Suprapubic skin (tissue), 4 donors: ENCODE measurements at regions not wholly inside any gene's neighbourhood (a gene's known extent, or its start where the extent isn't known, plus 50 kb on each side); places are given as distances from the start of the nearest gene placed in this dataset.

Experiments
- DNase-seq, 2 donors: peaks; one replicate each; pipeline ENCODE4 v3.0.0-alpha.2; 2019; ENCODE audit warnings: low spot score in 2 of 2
- H3K27ac ChIP-seq: fragments of 200-600 bp; sonication (generic); one replicate; pipeline ENCODE4 v1.5.1; 2019
- H3K27me3 ChIP-seq: fragments of 200-600 bp; sonication (generic); one replicate; pipeline ENCODE4 v1.5.1; 2019
- H3K36me3 ChIP-seq: fragments of 200-600 bp; sonication (generic); one replicate; pipeline ENCODE4 v1.5.1; 2019
- H3K4me1 ChIP-seq: fragments of 200-600 bp; sonication (generic); one replicate; pipeline ENCODE4 v1.5.1; 2019
- H3K4me3 ChIP-seq: fragments of 200-600 bp; sonication (generic); one replicate; pipeline ENCODE4 v1.5.1; 2019; ENCODE audit warnings: mild to moderate bottlenecking
- H3K9me3 ChIP-seq: fragments of 200-600 bp; sonication (generic); one replicate; pipeline ENCODE4 v1.5.1; 2019
- CTCF ChIP-seq, 2 donors: fragments of 200-600 bp in 1 of 2; fragments of 450-650 bp in 1 of 2; sonication (generic) in 1 of 2; IDR thresholded peaks; one replicate each; pipeline ENCODE4 v1.5.1; 2016 to 2019; ENCODE audit warnings: antibody characterized with exemption in 2 of 2, mild to moderate bottlenecking in 1 of 2, moderate library complexity in 1 of 2
- EP300 ChIP-seq: sonication (generic); formaldehyde crosslinking; IDR thresholded peaks from one replicate; pipeline ENCODE4 v1.6.1; 2017; ENCODE audit warnings: antibody characterized with exemption
- POLR2A ChIP-seq, 2 donors: fragments of 450-650 bp; IDR thresholded peaks; one replicate each; pipeline ENCODE4 v1.6.1; 2017; ENCODE audit warnings: antibody characterized with exemption in 2 of 2, mild to moderate bottlenecking in 2 of 2, moderate library complexity in 2 of 2
- POLR2AphosphoS5 ChIP-seq, 3 donors: sonication (generic); formaldehyde crosslinking; IDR thresholded peaks; one replicate each; pipeline ENCODE4 v1.6.1; 2017; ENCODE audit warnings: antibody characterized with exemption in 3 of 3
- WGBS: methylation state at CpG from one replicate; pipeline ENCODE4 v1.1.5; 2018; 5-methylcytosine and 5-hydroxymethylcytosine counted together

DNA sequence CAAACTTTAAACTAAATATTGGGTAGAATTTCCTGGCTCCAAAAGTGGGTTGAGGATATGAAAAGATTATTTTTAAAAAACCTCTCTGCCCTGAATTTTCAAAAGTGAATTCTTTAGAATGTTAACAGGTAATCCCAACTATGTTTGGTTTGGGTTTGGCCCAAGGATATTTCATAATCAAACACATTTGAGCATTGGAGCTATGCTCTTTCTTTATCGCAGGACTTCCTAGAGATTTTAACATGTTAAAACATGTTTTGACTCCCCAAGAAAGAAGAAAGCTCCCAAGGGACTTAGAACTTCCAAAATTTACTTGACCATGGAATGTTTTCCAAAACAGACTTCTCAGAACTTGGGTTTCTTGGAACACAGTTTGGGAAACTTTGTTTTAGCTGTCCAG, 75.6 kb upstream of the SYNPR start:
- Histone ChIP-seq H3K27me3 (no peaks in the 10 kb centered on the region), H3K4me1 (no peaks in the 10 kb centered on the region), H3K9me3 (no peaks in the 10 kb centered on the region), H3K4me3 (no peak overlapping the region), H3K36me3 (no peaks in the 10 kb centered on the region), H3K27ac (no peak overlapping the region)
- 26% methylated on average over 1 of the region's 1 CpG for WGBS
- TF ChIP-seq EP300 (no peak), CTCF (IDR thresholded peaks at IDR 0.05) (no peak), POLR2AphosphoS5 (IDR thresholded peaks at IDR 0.05) (no peak), POLR2A (IDR thresholded peaks at IDR 0.05) (no peak)
- no peak for DNase-seq

DNA sequence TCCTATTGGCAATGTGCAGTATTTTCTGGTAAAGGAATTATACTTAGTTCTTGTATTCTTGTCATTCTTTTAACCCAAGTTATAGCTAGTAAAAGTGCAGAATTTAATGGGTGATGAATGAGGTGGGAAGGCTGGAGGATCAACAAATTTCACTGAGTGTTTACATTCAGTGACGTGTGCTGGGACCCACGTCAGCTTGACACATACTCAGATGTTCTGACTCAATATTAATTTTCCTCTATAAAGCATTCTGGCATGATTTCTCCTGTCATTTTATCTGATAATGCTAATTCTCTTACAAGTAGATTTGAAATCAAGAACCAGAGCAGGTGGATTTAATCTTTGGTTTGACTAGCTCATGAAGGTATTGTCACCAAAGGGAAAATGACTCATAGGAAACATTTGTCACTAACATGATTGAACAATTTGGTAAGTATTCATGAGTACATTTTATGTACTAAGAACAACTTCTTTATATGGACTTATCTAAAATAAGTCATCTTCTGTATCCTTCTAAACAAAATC, 71.0 kb upstream of the SYNPR start:
- no peak for TF ChIP-seq CTCF (IDR thresholded peaks at IDR 0.05)
- no peak for TF ChIP-seq POLR2A (IDR thresholded peaks at IDR 0.05)
- TF ChIP-seq POLR2AphosphoS5 (IDR thresholded peaks at IDR 0.05) = no peak
- TF ChIP-seq EP300 = no peak
- H3K27ac ChIP-seq = no peak overlapping the region
- H3K27me3 ChIP-seq = no peaks in the 10 kb centered on the region
- no peaks in the 10 kb centered on the region for H3K36me3 ChIP-seq
- H3K9me3 ChIP-seq = no peaks in the 10 kb centered on the region
- H3K4me3 ChIP-seq = no peak overlapping the region
- 60% methylated on average over 2 of the region's 2 CpGs for WGBS
- no peak for DNase-seq
- H3K4me1 ChIP-seq = no peaks in the 10 kb centered on the region

GRCh38 chr3:63228087-63228486, 50.0 kb upstream of the SYNPR start:
- no peak overlapping the region for H3K27ac ChIP-seq
- whole genome bisulfite sequencing = 67% methylated on average over 1 of the region's 1 CpG
- H3K9me3 ChIP-seq = no peaks in the 10 kb centered on the region
- TF ChIP-seq POLR2AphosphoS5 (IDR thresholded peaks at IDR 0.05) (no peak), EP300 (no peak), CTCF (IDR thresholded peaks at IDR 0.05) (no peak), POLR2A (IDR thresholded peaks at IDR 0.05) (no peak)
- no peak for DNase-seq
- H3K4me3 ChIP-seq = no peak overlapping the region
- H3K27me3 ChIP-seq = peaks cover 5% of the 10 kb centered on the region
- no peaks in the 10 kb centered on the region for H3K36me3 ChIP-seq
- H3K4me1 ChIP-seq = no peaks in the 10 kb centered on the region
